Frontal cortex (tissue), 3 donors: ENCODE measurements at regions not wholly inside any gene's neighbourhood (a gene's known extent, or its start where the extent isn't known, plus 50 kb on each side); places are given as distances from the start of the nearest gene placed in this dataset.
"Not testable (repeated sequence)": the region's sequence is repeated elsewhere in the genome, so short reads cannot be mapped to it uniquely, and the experiment has no call there.

Source experiments
- DNase-seq, 2 donors: peaks; one replicate each; pipeline ENCODE4 v3.0.0; 2012; ENCODE audit warnings: low spot score in 2 of 2
- FAIRE-seq: peaks from 2 replicates; lab custom pipeline; 2012; peaks lifted over from hg19 to GRCh38; lab: Jason Lieb, UNC
- donor health status: control.
- donor health status: control.
- donor health status: control.

- no peak for FAIRE-seq
- DNase-seq = no peak
Observed at GRCh38 chr3:152891678-152892077, 56.7 kb downstream of the P2RY1 start.

GRCh38 chr3:152892446-152892845, 57.5 kb downstream of the P2RY1 start:
- FAIRE-seq = no peak

GRCh38 chr3:152893647-152894046, 58.7 kb downstream of the P2RY1 start:
- FAIRE-seq (no peak), DNase-seq (no peak)

More at GRCh38 chr3:152892446-152892845, 57.5 kb downstream of the P2RY1 start:
- no peak for DNase-seq

- FAIRE-seq = no peak
- DNase-seq = no peak
Observed at GRCh38 chr3:152899306-152899705, 64.4 kb downstream of the P2RY1 start.

- no peak for FAIRE-seq
- DNase-seq = no peak
Observed at GRCh38 chr3:152902141-152902669, 67.3 kb downstream of the P2RY1 start.

- DNase-seq = no peak
- FAIRE-seq = no peak
Observed at GRCh38 chr3:152905631-152906030, 70.7 kb downstream of the P2RY1 start.

GRCh38 chr3:152909180-152909883, 74.4 kb downstream of the P2RY1 start:
- DNase-seq (no peak), FAIRE-seq (no peak)

GRCh38 chr3:152910211-152910610, 75.3 kb downstream of the P2RY1 start:
- DNase-seq = no peak
- FAIRE-seq = no peak

- FAIRE-seq = no peak
- no peak for DNase-seq
Observed at GRCh38 chr3:152910966-152911365, 76.0 kb downstream of the P2RY1 start.

- DNase-seq, FAIRE-seq: not testable (repeated sequence)
Observed at GRCh38 chr3:152914743-152915142, 79.8 kb downstream of the P2RY1 start.

GRCh38 chr3:152915695-152916094, 80.8 kb downstream of the P2RY1 start:
- FAIRE-seq (no peak), DNase-seq (no peak)

GRCh38 chr3:152916753-152917279, 81.9 kb downstream of the P2RY1 start:
- FAIRE-seq = no peak
- no peak for DNase-seq

- DNase-seq = no peak
- FAIRE-seq = no peak
Observed at GRCh38 chr3:152921351-152921750, 86.4 kb downstream of the P2RY1 start.

- no peak for FAIRE-seq
- no peak for DNase-seq
Observed at GRCh38 chr3:152922554-152922953, 87.6 kb downstream of the P2RY1 start.

- no peak for FAIRE-seq
Observed at GRCh38 chr3:152927131-152927530, 92.2 kb downstream of the P2RY1 start.

GRCh38 chr3:152930516-152930915, 95.6 kb downstream of the P2RY1 start:
- FAIRE-seq (no peak), DNase-seq (no peak)

More at GRCh38 chr3:152927131-152927530, 92.2 kb downstream of the P2RY1 start:
- DNase-seq = no peak

- DNase-seq (no peak), FAIRE-seq (no peak)
Observed at GRCh38 chr3:152937234-152937633, 102.3 kb downstream of the P2RY1 start.

- FAIRE-seq = no peak
- DNase-seq = no peak
Observed at GRCh38 chr3:152938974-152939636, 104.2 kb downstream of the P2RY1 start.

- no peak for FAIRE-seq
- no peak for DNase-seq
Observed at GRCh38 chr3:152941859-152942258, 106.9 kb downstream of the P2RY1 start.

- no peak for DNase-seq
- FAIRE-seq = no peak
Observed at GRCh38 chr3:152942366-152942765, 107.4 kb downstream of the P2RY1 start.

- FAIRE-seq (no peak), DNase-seq (no peak)
Observed at GRCh38 chr3:152943645-152944044, 108.7 kb downstream of the P2RY1 start.
